PC-3 (cell line): ENCODE measurements at regions not wholly inside any gene's neighbourhood (a gene's known extent, or its start where the extent isn't known, plus 50 kb on each side); places are given as distances from the start of the nearest gene placed in this dataset.

Experiments used
- ATAC-seq: fragments of 200-7000 bp; cut with Tn5 transposase; 2 replicates; pipeline ENCODE4 v1.9.1; 2020; ENCODE audit warnings: mild to moderate bottlenecking, moderate library complexity
- BruUV-seq: library from RNA; stranded (reverse); fragments of 400-500 nt; replicated peaks from 2 replicates; lab custom pipeline; 2021; lab: Mats Ljungman, UMichigan
- CTCF ChIA-PET: fragments of 300-600 bp; sonication (Branson Sonifier 250); formaldehyde crosslinking; loops from one replicate; lab custom pipeline; 2022; ENCODE audit warnings: antibody characterized with exemption; lab: Charles Lee
- POLR2A ChIA-PET: fragments of 300-600 bp; sonication (Branson Sonifier 250); formaldehyde crosslinking; loops from one replicate; lab custom pipeline; 2022; ENCODE audit warnings: antibody characterized with exemption; ENCODE audit not compliant: unreplicated experiment; lab: Charles Lee
- DNase-seq: peaks from one replicate; pipeline ENCODE4 v3.0.0-alpha.2; 2015
- H2AFZ ChIP-seq: fragments of 300-600 bp; sonication (generic); 2 replicates; pipeline ENCODE4 v1.6.0; 2016; ENCODE audit warnings: antibody characterized with exemption, low read length
- H3F3A ChIP-seq: fragments of 300-600 bp; sonication (generic); one replicate; pipeline ENCODE4 v1.6.0; 2017; ENCODE audit warnings: antibody characterized with exemption, low read length, control low read depth, mild to moderate bottlenecking; ENCODE audit not compliant: unreplicated experiment
- H3K27ac ChIP-seq: fragments of 300-600 bp; sonication (generic); 2 replicates; pipeline ENCODE4 v1.5.1; 2016; ENCODE audit warnings: mild to moderate bottlenecking, low read length
- H3K27me3 ChIP-seq: fragments of 300-600 bp; sonication (generic); 2 replicates; pipeline ENCODE4 v1.6.1; 2016; ENCODE audit warnings: low read length, mixed read lengths
- H3K36me3 ChIP-seq: fragments of 300-600 bp; sonication (generic); 2 replicates; pipeline ENCODE4 v1.6.1; 2016; ENCODE audit warnings: low read depth, mixed run types, low read length, mixed read lengths
- H3K4me1 ChIP-seq: fragments of 300-600 bp; sonication (generic); 2 replicates; pipeline ENCODE4 v1.5.1; 2016; ENCODE audit warnings: low read length; ENCODE audit not compliant: insufficient read depth
- H3K4me2 ChIP-seq: fragments of 300-600 bp; sonication (generic); 2 replicates; pipeline ENCODE4 v1.6.0; 2016; ENCODE audit warnings: low read length
- H3K4me3 ChIP-seq: fragments of 300-600 bp; sonication (generic); 2 replicates; pipeline ENCODE4 v1.5.1; 2016; ENCODE audit warnings: mild to moderate bottlenecking, low read length, mixed read lengths
- H3K79me2 ChIP-seq: fragments of 300-600 bp; sonication (generic); 2 replicates; pipeline ENCODE4 v1.6.1; 2017; ENCODE audit warnings: low read length, mixed read lengths
- H3K9ac ChIP-seq: fragments of 300-600 bp; sonication (generic); 2 replicates; pipeline ENCODE4 v1.6.0; 2016; ENCODE audit warnings: mild to moderate bottlenecking, low read length
- H3K9me2 ChIP-seq: fragments of 300-600 bp; sonication (generic); replicated peaks from 2 replicates; pipeline ENCODE4 v1.6.1; 2016; ENCODE audit warnings: mixed run types, low read length, mixed read lengths
- H3K9me3 ChIP-seq: fragments of 300-600 bp; sonication (generic); 2 replicates; pipeline ENCODE4 v1.6.1; 2016; ENCODE audit warnings: low read length, mixed read lengths
- H4K20me1 ChIP-seq: fragments of 300-600 bp; sonication (generic); 2 replicates; pipeline ENCODE4 v1.6.1; 2016; ENCODE audit warnings: low read length, mixed read lengths
- EZH2 ChIP-seq: fragments of 300-600 bp; sonication (generic); IDR thresholded peaks from one replicate; pipeline ENCODE4 v1.6.1; 2017; ENCODE audit warnings: antibody characterized with exemption, mild to moderate bottlenecking, low read length; ENCODE audit not compliant: unreplicated experiment
- EZH2phosphoT487 ChIP-seq: fragments of 300-600 bp; sonication (generic); IDR thresholded peaks from 2 replicates; pipeline ENCODE4 v1.6.1; 2018; ENCODE audit warnings: mild to moderate bottlenecking, antibody characterized with exemption, low read length, borderline replicate concordance
- intact Hi-C: fragments of 100-400 bp; cut with micrococcal nuclease; formaldehyde crosslinking; loops from 2 replicates; pipeline ENCODE4 v1.9.0; 2023
- TF ChIP-seq, protein P1 (sequence below): fragments of 300-600 bp; sonication (generic); conservative IDR thresholded peaks from 2 replicates; pipeline ENCODE4 v1.5.1; 2017; ENCODE audit warnings: antibody characterized with exemption, low read depth, mild to moderate bottlenecking, low read length

GRCh38 chr18:24584813-24585212 lies 124.4 kb downstream of the HRH4 start:
- Histone ChIP-seq H3K27ac (no peak overlapping the region), H3K9me2 (no peaks in the 10 kb centered on the region), H4K20me1 (no peaks in the 10 kb centered on the region), H3K4me3 (no peak overlapping the region), H3K9me3 (no peaks in the 10 kb centered on the region), H2AFZ (no peak overlapping the region), H3K79me2 (no peaks in the 10 kb centered on the region), H3K9ac (no peak overlapping the region), H3F3A (no peaks in the 10 kb centered on the region), H3K4me1 (no peaks in the 10 kb centered on the region), H3K36me3 (no peaks in the 10 kb centered on the region), H3K4me2 (no peak overlapping the region), H3K27me3 (peaks cover 83% of the 10 kb centered on the region)
- TF ChIP-seq EZH2phosphoT487 = no peak
- TF ChIP-seq, protein P1, sequence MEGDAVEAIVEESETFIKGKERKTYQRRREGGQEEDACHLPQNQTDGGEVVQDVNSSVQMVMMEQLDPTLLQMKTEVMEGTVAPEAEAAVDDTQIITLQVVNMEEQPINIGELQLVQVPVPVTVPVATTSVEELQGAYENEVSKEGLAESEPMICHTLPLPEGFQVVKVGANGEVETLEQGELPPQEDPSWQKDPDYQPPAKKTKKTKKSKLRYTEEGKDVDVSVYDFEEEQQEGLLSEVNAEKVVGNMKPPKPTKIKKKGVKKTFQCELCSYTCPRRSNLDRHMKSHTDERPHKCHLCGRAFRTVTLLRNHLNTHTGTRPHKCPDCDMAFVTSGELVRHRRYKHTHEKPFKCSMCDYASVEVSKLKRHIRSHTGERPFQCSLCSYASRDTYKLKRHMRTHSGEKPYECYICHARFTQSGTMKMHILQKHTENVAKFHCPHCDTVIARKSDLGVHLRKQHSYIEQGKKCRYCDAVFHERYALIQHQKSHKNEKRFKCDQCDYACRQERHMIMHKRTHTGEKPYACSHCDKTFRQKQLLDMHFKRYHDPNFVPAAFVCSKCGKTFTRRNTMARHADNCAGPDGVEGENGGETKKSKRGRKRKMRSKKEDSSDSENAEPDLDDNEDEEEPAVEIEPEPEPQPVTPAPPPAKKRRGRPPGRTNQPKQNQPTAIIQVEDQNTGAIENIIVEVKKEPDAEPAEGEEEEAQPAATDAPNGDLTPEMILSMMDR = no peak
- TF ChIP-seq EZH2 = no peak
- ChIA-PET CTCF (no interaction called here), POLR2A (no interaction called here)
- intact Hi-C loops = no loop called here
- no peak for DNase-seq
- no peak for ATAC-seq
- BruUV-seq = no TSS peak

DNA sequence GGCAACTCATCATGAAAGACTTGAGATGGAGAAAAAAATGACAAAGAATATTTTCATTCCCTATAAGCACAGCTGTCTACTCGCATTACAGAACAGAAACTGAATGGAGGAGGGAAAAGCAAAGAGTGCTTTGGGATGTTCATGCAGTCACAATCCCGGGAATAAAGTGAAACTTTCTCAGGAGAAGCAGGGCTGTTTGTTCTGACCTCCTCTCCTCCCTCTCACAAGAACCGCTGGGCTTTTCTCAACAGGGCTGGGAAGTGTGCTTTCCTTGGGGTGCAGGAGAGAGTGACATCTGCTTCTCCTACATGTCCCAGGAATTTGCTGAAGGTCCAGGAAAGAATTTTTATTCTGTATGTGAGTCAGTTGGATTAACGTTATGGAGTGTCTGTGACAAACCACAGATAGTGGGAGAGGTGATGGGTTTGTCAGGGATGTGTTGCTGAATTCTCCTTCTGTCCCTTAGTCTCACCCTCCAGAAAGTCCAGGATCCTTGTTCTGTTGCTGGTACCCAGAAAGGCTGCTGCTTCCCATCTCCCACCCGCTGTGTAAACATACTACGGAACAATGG lies 125.6 kb downstream of the HRH4 start:
- Histone ChIP-seq H3K79me2 (no peaks in the 10 kb centered on the region), H3K27ac (no peak overlapping the region), H3K4me1 (no peaks in the 10 kb centered on the region), H3K4me2 (no peak overlapping the region), H3K36me3 (no peaks in the 10 kb centered on the region), H2AFZ (no peak overlapping the region), H4K20me1 (no peaks in the 10 kb centered on the region), H3K27me3 (peaks cover 74% of the 10 kb centered on the region), H3K9ac (no peak overlapping the region), H3F3A (no peaks in the 10 kb centered on the region), H3K9me2 (no peaks in the 10 kb centered on the region), H3K4me3 (no peak overlapping the region), H3K9me3 (no peaks in the 10 kb centered on the region)
- intact Hi-C loops = no loop called here
- ATAC-seq = no peak
- no peak for DNase-seq
- no TSS peak for BruUV-seq
- POLR2A ChIA-PET = no interaction called here
- TF ChIP-seq EZH2 (no peak), EZH2phosphoT487 (no peak)
- TF ChIP-seq, protein P1 = no peak
- CTCF ChIA-PET = no interaction called here

GRCh38 chr18:24586662-24587360 lies 126.4 kb downstream of the HRH4 start:
- H3K4me1 ChIP-seq = no peaks in the 10 kb centered on the region
- peaks cover 73% of the 10 kb centered on the region for H3K27me3 ChIP-seq
- CTCF ChIA-PET = no interaction called here
- H3K9me3 ChIP-seq = no peaks in the 10 kb centered on the region
- no peaks in the 10 kb centered on the region for H3F3A ChIP-seq
- H3K9me2 ChIP-seq = no peaks in the 10 kb centered on the region
- no peak overlapping the region for H2AFZ ChIP-seq
- no peak overlapping the region for H3K4me3 ChIP-seq
- ATAC-seq (no peak), DNase-seq (no peak)
- H3K79me2 ChIP-seq = no peaks in the 10 kb centered on the region
- POLR2A ChIA-PET = no interaction called here
- H3K4me2 ChIP-seq = no peak overlapping the region
- no peak overlapping the region for H3K9ac ChIP-seq
- no peak overlapping the region for H3K27ac ChIP-seq
- H3K36me3 ChIP-seq = no peaks in the 10 kb centered on the region
- no peaks in the 10 kb centered on the region for H4K20me1 ChIP-seq
- no TSS peak for BruUV-seq
- intact Hi-C loops = no loop called here
- TF ChIP-seq EZH2phosphoT487 = no peak
- TF ChIP-seq, protein P1 = no peak
- TF ChIP-seq EZH2 = no peak
